Esophagus muscularis mucosa (tissue), 4 donors: ENCODE measurements at regions not wholly inside any gene's neighbourhood (a gene's known extent, or its start where the extent isn't known, plus 50 kb on each side); places are given as distances from the start of the nearest gene placed in this dataset.

Source experiments
- DNase-seq: peaks from one replicate; pipeline ENCODE4 v3.0.0-alpha.2; 2017; ENCODE audit errors: extremely low spot score
- H3K27ac ChIP-seq, 4 donors: fragments of 200-600 bp; sonication (generic); replicated peaks in 1 of 4; 1 replicate in 3 of 4; 2 replicates in 1 of 4; pipeline ENCODE4 v1.5.1; 2016 to 2019; ENCODE audit warnings: mild to moderate bottlenecking in 1 of 4
- H3K27me3 ChIP-seq, 4 donors: fragments of 200-600 bp; sonication (generic); one replicate each; pipeline versions ENCODE4 v1.5.1 to v1.6.0; 2016 to 2019
- H3K36me3 ChIP-seq, 4 donors: fragments of 200-600 bp; sonication (generic); one replicate each; pipeline ENCODE4 v1.5.1; 2016 to 2019
- H3K4me1 ChIP-seq, 4 donors: fragments of 200-600 bp; sonication (generic); one replicate each; pipeline ENCODE4 v1.5.1; 2016 to 2019
- H3K4me3 ChIP-seq, 4 donors: fragments of 200-600 bp; sonication (generic); 1 replicate in 2 of 4; 2 replicates in 2 of 4; pipeline ENCODE4 v1.5.1; 2016 to 2019; ENCODE audit warnings: mild to moderate bottlenecking in 4 of 4, moderate library complexity in 1 of 4
- H3K9me3 ChIP-seq, 4 donors: fragments of 200-600 bp; sonication (generic); 1 replicate in 3 of 4; 2 replicates in 1 of 4; pipeline ENCODE4 v1.5.1; 2016 to 2019
- EP300 ChIP-seq: sonication (generic); formaldehyde crosslinking; IDR thresholded peaks from one replicate; pipeline ENCODE4 v1.6.1; 2017; ENCODE audit warnings: antibody characterized with exemption
- POLR2A ChIP-seq: fragments of 450-650 bp; IDR thresholded peaks from one replicate; pipeline ENCODE4 v1.6.1; 2017; ENCODE audit warnings: antibody characterized with exemption, moderate library complexity, mild to moderate bottlenecking, low read depth
- POLR2AphosphoS5 ChIP-seq, 2 donors: sonication (generic); formaldehyde crosslinking; IDR thresholded peaks; one replicate each; pipeline ENCODE4 v1.6.1; 2017; ENCODE audit warnings: antibody characterized with exemption in 2 of 2
- WGBS: methylation state at CpG from one replicate; pipeline ENCODE4 v1.1.5; 2018; 5-methylcytosine and 5-hydroxymethylcytosine counted together
- intact Hi-C: fragments of 100-400 bp; cut with DNase I; formaldehyde crosslinking; loops from one replicate; pipeline ENCODE4 v1.15.1; 2023
- TF ChIP-seq, protein P1 (sequence below), 3 experiments: fragments of 200-600 bp in 2 of 3; fragments of 450-650 bp in 1 of 3; sonication (generic) in 2 of 3; IDR thresholded peaks; one replicate each; pipeline ENCODE4 v1.5.1; 2017 to 2019; ENCODE audit warnings: antibody characterized with exemption in 3 of 3, mild to moderate bottlenecking in 2 of 3, moderate library complexity in 1 of 3

DNA sequence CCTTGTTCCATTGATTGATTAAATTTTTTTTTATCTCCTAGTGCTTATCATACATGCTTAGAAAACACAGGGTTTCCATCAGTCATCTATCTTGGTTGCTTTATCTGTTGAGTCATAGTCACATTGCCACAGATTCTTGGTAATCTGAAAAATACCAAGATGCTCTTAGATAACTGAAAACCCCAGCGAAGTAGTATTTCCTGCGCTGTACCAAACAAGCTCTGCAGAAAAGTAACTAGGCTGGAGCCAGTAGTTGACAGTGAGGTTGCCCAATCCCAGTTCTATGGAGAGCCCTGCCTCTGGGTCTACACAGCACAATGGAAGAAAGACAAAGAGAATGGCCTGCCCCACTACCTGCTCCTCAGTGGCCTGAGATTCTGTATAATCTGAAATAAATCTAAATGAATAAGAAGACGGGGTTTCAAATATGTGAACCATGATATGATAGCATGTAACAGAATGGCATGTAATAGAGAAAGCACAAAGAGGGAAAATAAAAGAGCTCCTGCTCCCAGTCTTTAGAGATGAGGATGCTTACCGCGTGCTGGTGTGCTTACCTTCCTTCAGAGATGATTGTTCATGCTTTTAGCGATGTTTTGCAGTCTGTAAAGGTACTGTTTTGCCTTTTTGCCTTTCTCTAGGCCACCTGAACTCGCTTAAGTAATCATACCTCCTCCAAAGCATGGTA, 55.3 kb upstream of the RAPGEF2 start:
- Histone ChIP-seq H3K27ac (peak overlapping the region in 3 of 4 donors; percentile 14 to 58 (median 31)), H3K4me1 (peaks cover 0 to 10% (median 9%) of the 10 kb centered on the region in 4 donors), H3K36me3 (no peaks in the 10 kb centered on the region), H3K27me3 (no peaks in the 10 kb centered on the region), H3K4me3 (peak overlapping the region; percentile 32 to 39 (median 35)), H3K9me3 (no peaks in the 10 kb centered on the region)
- DNase-seq = no peak
- 83% methylated on average over 7 of the region's 7 CpGs for WGBS
- TF ChIP-seq EP300 = no peak
- TF ChIP-seq, protein P1, sequence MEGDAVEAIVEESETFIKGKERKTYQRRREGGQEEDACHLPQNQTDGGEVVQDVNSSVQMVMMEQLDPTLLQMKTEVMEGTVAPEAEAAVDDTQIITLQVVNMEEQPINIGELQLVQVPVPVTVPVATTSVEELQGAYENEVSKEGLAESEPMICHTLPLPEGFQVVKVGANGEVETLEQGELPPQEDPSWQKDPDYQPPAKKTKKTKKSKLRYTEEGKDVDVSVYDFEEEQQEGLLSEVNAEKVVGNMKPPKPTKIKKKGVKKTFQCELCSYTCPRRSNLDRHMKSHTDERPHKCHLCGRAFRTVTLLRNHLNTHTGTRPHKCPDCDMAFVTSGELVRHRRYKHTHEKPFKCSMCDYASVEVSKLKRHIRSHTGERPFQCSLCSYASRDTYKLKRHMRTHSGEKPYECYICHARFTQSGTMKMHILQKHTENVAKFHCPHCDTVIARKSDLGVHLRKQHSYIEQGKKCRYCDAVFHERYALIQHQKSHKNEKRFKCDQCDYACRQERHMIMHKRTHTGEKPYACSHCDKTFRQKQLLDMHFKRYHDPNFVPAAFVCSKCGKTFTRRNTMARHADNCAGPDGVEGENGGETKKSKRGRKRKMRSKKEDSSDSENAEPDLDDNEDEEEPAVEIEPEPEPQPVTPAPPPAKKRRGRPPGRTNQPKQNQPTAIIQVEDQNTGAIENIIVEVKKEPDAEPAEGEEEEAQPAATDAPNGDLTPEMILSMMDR (IDR thresholded peaks at IDR 0.05) = no peak
- TF ChIP-seq POLR2AphosphoS5 (IDR thresholded peaks at IDR 0.05) = no peak
- no peak for TF ChIP-seq POLR2A
- intact Hi-C loops = no loop called here

DNA sequence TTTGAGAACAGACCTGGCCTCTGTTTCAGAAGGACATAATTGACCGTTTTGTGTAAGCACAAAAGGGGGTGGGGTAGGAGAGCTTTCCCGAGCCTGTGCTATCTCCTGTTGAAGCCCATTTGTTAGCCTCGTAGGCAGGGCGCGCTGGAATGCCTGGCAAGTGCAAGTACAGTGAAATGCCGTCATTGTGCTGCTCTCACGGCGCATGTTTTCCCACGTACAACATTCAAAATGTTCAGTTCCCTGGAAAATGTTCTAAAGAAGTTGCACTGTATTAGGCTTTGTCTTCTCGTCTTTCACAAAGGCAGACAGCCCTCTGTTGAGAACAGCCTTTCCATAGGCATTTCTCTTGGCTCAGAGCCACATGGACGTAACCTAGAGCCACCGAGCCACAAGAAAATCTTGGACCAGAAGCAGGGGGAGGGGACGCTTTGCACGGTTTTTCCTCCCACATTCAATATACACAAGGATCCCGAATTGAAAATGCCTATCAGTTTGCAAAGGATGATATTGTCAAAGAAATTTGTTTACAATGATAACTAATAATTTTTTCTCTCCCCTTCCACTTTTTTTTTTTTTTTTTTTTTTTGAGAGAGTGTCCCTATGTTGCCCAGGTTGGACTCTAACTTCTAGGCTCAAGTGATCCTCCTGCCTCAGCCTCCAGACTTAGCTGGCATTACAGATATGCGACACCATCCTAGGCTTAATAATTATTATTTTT, 54.6 kb upstream of the RAPGEF2 start:
- Histone ChIP-seq H3K27me3 (no peaks in the 10 kb centered on the region), H3K36me3 (no peaks in the 10 kb centered on the region), H3K4me3 (peak overlapping the region; percentile 32 to 39 (median 35)), H3K9me3 (no peaks in the 10 kb centered on the region), H3K27ac (peak overlapping the region in 3 of 4 donors; percentile 14 to 58 (median 31)), H3K4me1 (peaks cover 0 to 10% (median 9%) of the 10 kb centered on the region in 4 donors)
- intact Hi-C loops = no loop called here
- WGBS = 25% methylated on average over 16 of the region's 16 CpGs
- DNase-seq = no peak
- TF ChIP-seq, protein P1 (IDR thresholded peaks at IDR 0.05) = no peak
- TF ChIP-seq POLR2A = no peak
- no peak for TF ChIP-seq EP300
- peak; percentile 36 to 61 for TF ChIP-seq POLR2AphosphoS5 (IDR thresholded peaks at IDR 0.05)

DNA sequence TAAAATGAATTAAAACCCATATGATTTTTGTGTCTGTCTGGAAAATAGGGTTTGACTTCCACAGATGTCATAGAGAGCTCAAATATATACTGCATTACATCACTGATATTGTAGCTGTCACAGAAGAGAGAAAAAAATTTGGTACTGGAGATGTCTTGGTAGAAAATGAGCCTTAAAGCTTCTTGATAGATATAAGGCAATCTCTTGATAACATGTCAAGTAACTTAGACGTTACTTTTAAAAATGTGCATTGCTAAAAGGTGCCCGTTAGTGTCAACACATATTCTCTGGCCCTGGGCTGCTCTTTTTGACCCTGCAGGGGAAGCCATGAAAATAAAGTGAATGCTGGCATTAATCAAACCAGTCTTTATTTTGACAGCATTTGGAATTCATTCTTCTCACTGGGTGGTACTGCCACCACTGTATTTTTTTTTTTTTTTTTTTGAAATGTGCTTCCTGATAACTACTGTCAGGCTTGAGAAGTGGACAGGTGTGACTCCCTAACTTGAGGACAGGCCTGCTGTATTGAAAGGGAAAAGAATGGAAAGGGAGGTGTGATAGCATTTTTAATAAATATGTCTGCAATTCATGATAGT, 53.0 kb upstream of the RAPGEF2 start:
- Histone ChIP-seq H3K9me3 (no peaks in the 10 kb centered on the region), H3K4me3 (no peak overlapping the region), H3K27me3 (no peaks in the 10 kb centered on the region), H3K27ac (no peak overlapping the region), H3K4me1 (peaks cover 0 to 10% (median 9%) of the 10 kb centered on the region in 4 donors), H3K36me3 (no peaks in the 10 kb centered on the region)
- WGBS = 93% methylated on average over 2 of the region's 2 CpGs
- no peak for TF ChIP-seq EP300
- no peak for TF ChIP-seq POLR2A
- no peak for TF ChIP-seq POLR2AphosphoS5 (IDR thresholded peaks at IDR 0.05)
- TF ChIP-seq, protein P1 (IDR thresholded peaks at IDR 0.05) = no peak
- no peak for DNase-seq
- intact Hi-C loops = no loop called here

DNA sequence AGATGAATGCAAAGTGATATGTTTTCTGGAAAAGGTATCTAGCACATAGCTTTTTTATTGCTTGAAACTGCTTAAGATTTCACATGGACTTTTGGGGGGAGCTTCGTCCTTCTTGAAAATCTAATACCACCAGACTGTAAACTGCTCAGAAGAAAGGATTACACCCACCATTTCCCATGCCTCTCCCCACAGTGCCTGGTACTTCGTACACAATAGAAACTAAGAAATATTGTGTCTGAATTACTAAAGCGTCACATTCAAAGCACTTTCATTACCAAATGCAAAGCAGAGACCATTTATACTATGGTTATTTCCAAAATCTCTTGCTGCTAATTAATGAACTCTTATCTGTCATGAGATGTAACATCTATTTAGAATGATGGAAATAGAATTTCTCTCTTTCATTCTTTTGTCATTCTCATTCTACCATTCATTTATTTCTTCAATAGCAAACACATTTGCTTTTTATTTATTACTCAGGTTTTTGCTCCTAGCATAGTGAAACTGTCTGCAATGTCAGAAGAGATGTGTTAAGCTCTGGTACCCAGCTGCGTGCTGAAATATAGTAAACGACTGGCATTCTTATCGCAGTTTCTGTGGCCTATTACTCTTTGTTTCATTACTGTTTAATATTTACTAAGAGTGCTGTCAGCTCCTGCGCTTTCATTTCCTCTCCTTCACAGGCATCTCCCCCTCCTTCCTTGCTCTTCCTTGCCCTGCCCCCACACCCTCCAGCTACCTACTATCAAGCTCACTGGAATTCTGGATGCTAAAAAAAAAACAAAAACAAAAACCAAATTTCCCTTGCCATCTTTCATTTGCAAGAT, 51.4 kb upstream of the RAPGEF2 start:
- Histone ChIP-seq H3K4me3 (no peak overlapping the region), H3K27me3 (no peaks in the 10 kb centered on the region), H3K27ac (no peak overlapping the region), H3K36me3 (no peaks in the 10 kb centered on the region), H3K4me1 (peaks cover 0 to 10% (median 9%) of the 10 kb centered on the region in 4 donors), H3K9me3 (no peaks in the 10 kb centered on the region)
- WGBS = 49% methylated on average over 7 of the region's 7 CpGs
- TF ChIP-seq POLR2AphosphoS5 (IDR thresholded peaks at IDR 0.05) = no peak
- TF ChIP-seq EP300 = no peak
- no peak for TF ChIP-seq POLR2A
- TF ChIP-seq, protein P1 (IDR thresholded peaks at IDR 0.05) = no peak
- no peak for DNase-seq
- intact Hi-C loops = no loop called here
